HCT116 (cell line): ENCODE measurements at regions not wholly inside any gene's neighbourhood (a gene's known extent, or its start where the extent isn't known, plus 50 kb on each side); places are given as distances from the start of the nearest gene placed in this dataset.
"Not testable (repeated sequence)": the region's sequence is repeated elsewhere in the genome, so short reads cannot be mapped to it uniquely, and the experiment has no call there.

Experiments used
- ATAC-seq: fragments of 200-7000 bp; cut with Tn5 transposase; 2 replicates; pipeline ENCODE4 v1.9.1; 2020; ENCODE audit warnings: mild to moderate bottlenecking, moderate library complexity
- BruUV-seq: library from RNA; stranded (reverse); fragments of 400-500 nt; replicated peaks from 2 replicates; lab custom pipeline; 2021; lab: Mats Ljungman, UMichigan
- CTCF ChIA-PET: fragments of 300-600 bp; sonication (Branson Sonifier 250); formaldehyde crosslinking; loops from one replicate; lab custom pipeline; 2021; ENCODE audit warnings: antibody characterized with exemption; lab: Charles Lee
- POLR2A ChIA-PET: fragments of 300-600, 350-600 bp; sonication (Branson Sonifier 250); formaldehyde crosslinking; loops from one replicate; lab custom pipeline; 2021; ENCODE audit warnings: antibody characterized with exemption; lab: Charles Lee
- RAD21 ChIA-PET, 2 experiments: fragments of 300-600 bp; sonication (Branson Sonifier 250); formaldehyde crosslinking; loops; one replicate each; lab custom pipeline; 2023; ENCODE audit warnings: low total read pairs in 2 of 2; ENCODE audit not compliant: uncharacterized antibody in 2 of 2, unreplicated experiment in 2 of 2, low non-redundant PET in 1 of 2; lab: Charles Lee
- DNase-seq: peaks from one replicate; pipeline ENCODE4 v3.0.0-alpha.2; 2010; ENCODE audit warnings: low read depth, low spot score
- H2AFZ ChIP-seq: fragments of 200-600 bp; shearing (Covaris generic), sonication (generic); 2 replicates; pipeline ENCODE4 v1.6.1; 2017; ENCODE audit warnings: low read depth, mixed run types, mixed read lengths, antibody characterized with exemption, low read length; ENCODE audit not compliant: poor library complexity, severe bottlenecking
- H3K27ac ChIP-seq: 2 replicates; pipeline ENCODE4 v1.5.1; 2012; ENCODE audit warnings: low read depth, low read length
- H3K27me3 ChIP-seq: fragments of 200-600 bp; sonication (generic); 2 replicates; pipeline ENCODE4 v1.6.1; 2016; ENCODE audit warnings: mixed run types, low read length, mixed read lengths; ENCODE audit not compliant: insufficient read depth
- H3K36me3 ChIP-seq, 2 experiments: fragments of 200-500 bp in 1 of 2; fragments of 200-600 bp in 1 of 2; sonication (Bioruptor generic) in 1 of 2; sonication (generic) in 1 of 2; 2 replicates each; pipeline versions ENCODE4 v1.5.1 to v1.6.1; 2014 to 2016; ENCODE audit warnings: low read length in 2 of 2, inconsistent platforms in 1 of 2, mixed read lengths in 1 of 2, mixed run types in 1 of 2; ENCODE audit not compliant: insufficient read depth in 2 of 2, control insufficient read depth in 1 of 2
- H3K4me1 ChIP-seq, 2 experiments: fragments of 200-600 bp in 1 of 2; sonication (generic) in 1 of 2; 2 replicates each; pipeline versions ENCODE4 v1.5.1 to v1.6.1; 2012 to 2017; ENCODE audit warnings: low read length in 2 of 2, inconsistent platforms in 1 of 2, mild to moderate bottlenecking in 1 of 2, mixed read lengths in 1 of 2, mixed run types in 1 of 2, moderate library complexity in 1 of 2; ENCODE audit not compliant: insufficient read depth in 2 of 2, control insufficient read depth in 1 of 2
- H3K4me2 ChIP-seq: fragments of 200-600 bp; sonication (generic); 2 replicates; pipeline ENCODE4 v1.6.1; 2017; ENCODE audit warnings: mixed run types, low read length, mixed read lengths
- H3K4me3 ChIP-seq, 2 experiments: fragments of 200-600 bp in 1 of 2; sonication (generic) in 1 of 2; replicated peaks in 1 of 2; 2 replicates each; pipeline ENCODE4 v1.5.1; 2011 to 2016; ENCODE audit warnings: low read length in 2 of 2, control low read depth in 1 of 2, low read depth in 1 of 2, mild to moderate bottlenecking in 1 of 2, mixed read lengths in 1 of 2, mixed run types in 1 of 2
- H3K79me2 ChIP-seq: fragments of 200-600 bp; sonication (generic); 2 replicates; pipeline ENCODE4 v1.6.1; 2017; ENCODE audit warnings: mild to moderate bottlenecking, mixed run types, low read length, moderate library complexity, mixed read lengths; ENCODE audit not compliant: insufficient read depth
- H3K9ac ChIP-seq: fragments of 200-600 bp; sonication (generic); 2 replicates; pipeline ENCODE4 v1.6.1; 2016; ENCODE audit warnings: low read length, mixed read lengths
- H3K9me2 ChIP-seq: fragments of 200-600 bp; sonication (generic), shearing (Covaris generic); 2 replicates; pipeline ENCODE4 v1.6.1; 2017; ENCODE audit warnings: mixed run types, mild to moderate bottlenecking, moderate library complexity; ENCODE audit not compliant: insufficient read depth
- H3K9me3 ChIP-seq, 2 experiments: fragments of 200-500 bp in 1 of 2; fragments of 200-600 bp in 1 of 2; sonication (Bioruptor generic) in 1 of 2; sonication (generic) in 1 of 2; 2 replicates each; pipeline ENCODE4 v1.6.1; 2014 to 2017; ENCODE audit warnings: low read length in 2 of 2, mixed read lengths in 2 of 2, inconsistent platforms in 1 of 2, low read depth in 1 of 2, mild to moderate bottlenecking in 1 of 2, mixed run types in 1 of 2, moderate library complexity in 1 of 2; ENCODE audit not compliant: control insufficient read depth in 1 of 2, insufficient read depth in 1 of 2
- H4K20me1 ChIP-seq: fragments of 200-600 bp; sonication (generic), shearing (Covaris generic); 2 replicates; pipeline ENCODE4 v1.6.1; 2017; ENCODE audit warnings: mixed run types, mild to moderate bottlenecking, moderate library complexity; ENCODE audit not compliant: insufficient read depth
- ATF3 ChIP-seq: IDR thresholded peaks from 2 replicates; pipeline ENCODE4 v1.6.1; 2012
- CBX3 ChIP-seq: IDR thresholded peaks from 2 replicates; pipeline ENCODE4 v1.6.1; 2012; ENCODE audit warnings: low read depth
- CEBPB ChIP-seq: IDR thresholded peaks from 2 replicates; pipeline ENCODE4 v1.6.1; 2012; ENCODE audit warnings: low read depth
- CTCF ChIP-seq, 3 experiments: fragments of 200-600 bp in 1 of 3; sonication (generic) in 1 of 3; IDR thresholded peaks in 2 of 3; conservative IDR thresholded peaks in 1 of 3; 2 replicates each; pipeline ENCODE4 v1.5.1; 2012 to 2017; ENCODE audit warnings: low read depth in 2 of 3, low read length in 2 of 3, antibody characterized with exemption in 1 of 3, borderline replicate concordance in 1 of 3, control low read depth in 1 of 3, mild to moderate bottlenecking in 1 of 3, mixed read lengths in 1 of 3, mixed run types in 1 of 3, moderate library complexity in 1 of 3; ENCODE audit not compliant: insufficient read depth in 1 of 3
- EGR1 ChIP-seq: IDR thresholded peaks from 2 replicates; pipeline ENCODE4 v1.6.1; 2012; ENCODE audit warnings: low read depth
- ELF1 ChIP-seq: IDR thresholded peaks from 2 replicates; pipeline ENCODE4 v1.6.1; 2012; ENCODE audit warnings: low read depth, borderline replicate concordance
- EZH2 ChIP-seq: fragments of 200-600 bp; sonication (generic); IDR thresholded peaks from 2 replicates; pipeline ENCODE4 v1.6.1; 2017; ENCODE audit warnings: antibody characterized with exemption, mixed run types
- FOSL1 ChIP-seq: IDR thresholded peaks from 2 replicates; pipeline ENCODE4 v1.6.1; 2012; ENCODE audit warnings: low read depth
- JUND ChIP-seq: IDR thresholded peaks from 2 replicates; pipeline ENCODE4 v1.6.1; 2012
- MAX ChIP-seq: IDR thresholded peaks from 2 replicates; pipeline ENCODE4 v1.6.1; 2012
- POLR2AphosphoS5 ChIP-seq: IDR thresholded peaks from 2 replicates; pipeline ENCODE4 v1.6.1; 2011; ENCODE audit warnings: mild to moderate bottlenecking, low read depth, low read length, moderate library complexity
- RAD21 ChIP-seq: IDR thresholded peaks from 2 replicates; pipeline ENCODE4 v1.6.1; 2012; ENCODE audit warnings: low read depth, mild to moderate bottlenecking
- REST ChIP-seq: IDR thresholded peaks from 2 replicates; pipeline ENCODE4 v1.6.1; 2012; ENCODE audit warnings: low read depth
- SIN3A ChIP-seq: IDR thresholded peaks from 2 replicates; pipeline ENCODE4 v1.6.1; 2012; ENCODE audit warnings: low read depth
- SP1 ChIP-seq: IDR thresholded peaks from 2 replicates; pipeline ENCODE4 v1.6.1; 2012; ENCODE audit warnings: low read depth
- SRF ChIP-seq: IDR thresholded peaks from 2 replicates; pipeline ENCODE4 v1.6.1; 2012; ENCODE audit warnings: low read depth
- TCF7L2 ChIP-seq: IDR thresholded peaks from 2 replicates; pipeline ENCODE4 v1.7.0; 2011; ENCODE audit warnings: borderline replicate concordance, inconsistent platforms; ENCODE audit not compliant: insufficient read depth, insufficient read length; ENCODE audit errors: extremely low read depth
- YY1 ChIP-seq: IDR thresholded peaks from 2 replicates; pipeline ENCODE4 v1.6.1; 2011; ENCODE audit warnings: low read length, low read depth, moderate library complexity, mild to moderate bottlenecking; ENCODE audit not compliant: insufficient replicate concordance; ENCODE audit errors: extremely low read depth
- ZNF274 ChIP-seq: fragments of 200-500 bp; sonication (Bioruptor generic); IDR thresholded peaks from 2 replicates; pipeline ENCODE4 v1.6.1; 2014; ENCODE audit warnings: mild to moderate bottlenecking, low read depth, low read length, inconsistent platforms
- intact Hi-C: fragments of 100-400 bp; cut with micrococcal nuclease; formaldehyde crosslinking; loops from 2 replicates; pipeline ENCODE4 v1.10.0; 2022

GRCh38 chr10:57890691-57891090 is 377.0 kb downstream of the IPMK start:
- H3K79me2 ChIP-seq: no peaks in the 10 kb centered on the region
- intact Hi-C loops: no loop called here
- ChIA-PET CTCF (no interaction called here), POLR2A (no interaction called here), RAD21 (no interaction called here)
- no peak overlapping the region for H3K4me2 ChIP-seq
- no peaks in the 10 kb centered on the region for H3K27me3 ChIP-seq
- no peak overlapping the region for H3K9ac ChIP-seq
- no peak overlapping the region for H3K4me3 ChIP-seq
- H4K20me1 ChIP-seq: no peaks in the 10 kb centered on the region
- H3K36me3 ChIP-seq: no peaks in the 10 kb centered on the region
- ATAC-seq (no peak), DNase-seq (no peak)
- no TSS peak for BruUV-seq
- no peak overlapping the region for H3K27ac ChIP-seq
- no peaks in the 10 kb centered on the region for H3K9me2 ChIP-seq
- no peaks in the 10 kb centered on the region for H3K4me1 ChIP-seq
- TF ChIP-seq ATF3: no peak
- TF ChIP-seq RAD21: no peak
- TF ChIP-seq ZNF274: no peak
- no peak for TF ChIP-seq YY1
- no peak for TF ChIP-seq ELF1
- no peak for TF ChIP-seq CEBPB
- TF ChIP-seq REST: no peak
- TF ChIP-seq CBX3: no peak
- TF ChIP-seq FOSL1: no peak
- no peak for TF ChIP-seq EZH2
- no peak for TF ChIP-seq MAX
- TF ChIP-seq CTCF (IDR thresholded peaks at IDR 0.05 in 2 of 3, conservative IDR thresholded peaks at IDR 0.05 in 1 of 3; ENCODE audit: borderline replicate concordance in 1 of 3, insufficient read depth in 1 of 3, low read depth in 2 of 3, low read length in 2 of 3): no peak
- no peak for TF ChIP-seq SP1
- no peak for TF ChIP-seq EGR1
- TF ChIP-seq JUND: no peak
- no peak for TF ChIP-seq TCF7L2
- TF ChIP-seq POLR2AphosphoS5: no peak
- no peak for TF ChIP-seq SIN3A
- TF ChIP-seq SRF: no peak
- H3K9me3 ChIP-seq: no peaks in the 10 kb centered on the region
- H2AFZ ChIP-seq: no peak overlapping the region

GRCh38 chr10:57885618-57885968 is 382.1 kb downstream of the IPMK start:
- BruUV-seq, POLR2A ChIA-PET, RAD21 ChIA-PET, intact Hi-C loops, H4K20me1 ChIP-seq, H3K36me3 ChIP-seq, H3K79me2 ChIP-seq, CTCF ChIA-PET, H3K4me3 ChIP-seq, H3K9me2 ChIP-seq, H3K27me3 ChIP-seq, H2AFZ ChIP-seq, H3K27ac ChIP-seq, H3K9me3 ChIP-seq, H3K4me1 ChIP-seq, ATAC-seq, H3K9ac ChIP-seq, DNase-seq, H3K4me2 ChIP-seq: not testable (repeated sequence)
